ENCODE measurements at regions not wholly inside any gene's neighbourhood (a gene's known extent, or its start where the extent isn't known, plus 50 kb on each side); places are given as distances from the start of the nearest gene placed in this dataset.

DNA sequence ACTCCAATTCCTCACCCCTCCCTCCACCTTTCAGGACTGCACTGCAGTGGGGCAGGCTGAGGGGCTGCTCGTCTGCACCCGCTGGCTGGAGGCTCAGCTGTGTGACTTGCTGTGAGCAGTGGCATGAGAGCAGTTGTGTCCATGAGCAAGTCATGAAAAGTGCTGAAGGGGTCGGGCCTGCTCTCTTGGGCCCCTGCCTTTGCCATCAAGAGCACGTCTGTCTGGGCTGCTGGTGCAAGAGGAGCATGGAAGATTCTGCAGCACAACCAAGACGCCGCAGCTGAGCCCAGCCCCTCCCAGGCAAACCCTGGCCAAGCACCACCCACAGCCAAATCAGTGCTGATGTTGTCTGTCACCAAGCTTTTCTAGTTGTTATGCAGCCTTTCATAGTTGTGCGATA is 284.3 kb downstream of the TCERG1L start:
- no peak for TF ChIP-seq POLR2AphosphoS5 (IDR thresholded peaks at IDR 0.05)
- TF ChIP-seq, protein P1, sequence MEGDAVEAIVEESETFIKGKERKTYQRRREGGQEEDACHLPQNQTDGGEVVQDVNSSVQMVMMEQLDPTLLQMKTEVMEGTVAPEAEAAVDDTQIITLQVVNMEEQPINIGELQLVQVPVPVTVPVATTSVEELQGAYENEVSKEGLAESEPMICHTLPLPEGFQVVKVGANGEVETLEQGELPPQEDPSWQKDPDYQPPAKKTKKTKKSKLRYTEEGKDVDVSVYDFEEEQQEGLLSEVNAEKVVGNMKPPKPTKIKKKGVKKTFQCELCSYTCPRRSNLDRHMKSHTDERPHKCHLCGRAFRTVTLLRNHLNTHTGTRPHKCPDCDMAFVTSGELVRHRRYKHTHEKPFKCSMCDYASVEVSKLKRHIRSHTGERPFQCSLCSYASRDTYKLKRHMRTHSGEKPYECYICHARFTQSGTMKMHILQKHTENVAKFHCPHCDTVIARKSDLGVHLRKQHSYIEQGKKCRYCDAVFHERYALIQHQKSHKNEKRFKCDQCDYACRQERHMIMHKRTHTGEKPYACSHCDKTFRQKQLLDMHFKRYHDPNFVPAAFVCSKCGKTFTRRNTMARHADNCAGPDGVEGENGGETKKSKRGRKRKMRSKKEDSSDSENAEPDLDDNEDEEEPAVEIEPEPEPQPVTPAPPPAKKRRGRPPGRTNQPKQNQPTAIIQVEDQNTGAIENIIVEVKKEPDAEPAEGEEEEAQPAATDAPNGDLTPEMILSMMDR (IDR thresholded peaks at IDR 0.05 in 8 of 11, conservative IDR thresholded peaks at IDR 0.05 in 3 of 11): no peak
- no peak for TF ChIP-seq POLR2A (IDR thresholded peaks at IDR 0.05)
